ENCODE measurements at regions not wholly inside any gene's neighbourhood (a gene's known extent, or its start where the extent isn't known, plus 50 kb on each side); places are given as distances from the start of the nearest gene placed in this dataset.

- Histone ChIP-seq H3K9me3 (ENCODE audit: control insufficient read depth, insufficient read depth, low read depth, low read length) (no peaks in the 10 kb centered on the region), H3K4me1 (ENCODE audit: control insufficient read depth, insufficient read depth, low read length) (no peaks in the 10 kb centered on the region), H3K27ac (ENCODE audit: low read length) (no peak overlapping the region), H3K4me3 (ENCODE audit: low read depth in 2 of 2, low read length in 2 of 2) (no peak overlapping the region), H3K27me3 (ENCODE audit: control insufficient read depth, insufficient read depth, low read length) (no peaks in the 10 kb centered on the region), H3K36me3 (ENCODE audit: control insufficient read depth, insufficient read depth, low read length) (no peaks in the 10 kb centered on the region)
- ChIA-PET POLR2A (no interaction called here), CTCF (no interaction called here)
- no peak for ATAC-seq
- no peak for TF ChIP-seq POLR2AphosphoS5 (IDR thresholded peaks at IDR 0.05; ENCODE audit: low read depth, low read length)
- TF ChIP-seq, protein P1, sequence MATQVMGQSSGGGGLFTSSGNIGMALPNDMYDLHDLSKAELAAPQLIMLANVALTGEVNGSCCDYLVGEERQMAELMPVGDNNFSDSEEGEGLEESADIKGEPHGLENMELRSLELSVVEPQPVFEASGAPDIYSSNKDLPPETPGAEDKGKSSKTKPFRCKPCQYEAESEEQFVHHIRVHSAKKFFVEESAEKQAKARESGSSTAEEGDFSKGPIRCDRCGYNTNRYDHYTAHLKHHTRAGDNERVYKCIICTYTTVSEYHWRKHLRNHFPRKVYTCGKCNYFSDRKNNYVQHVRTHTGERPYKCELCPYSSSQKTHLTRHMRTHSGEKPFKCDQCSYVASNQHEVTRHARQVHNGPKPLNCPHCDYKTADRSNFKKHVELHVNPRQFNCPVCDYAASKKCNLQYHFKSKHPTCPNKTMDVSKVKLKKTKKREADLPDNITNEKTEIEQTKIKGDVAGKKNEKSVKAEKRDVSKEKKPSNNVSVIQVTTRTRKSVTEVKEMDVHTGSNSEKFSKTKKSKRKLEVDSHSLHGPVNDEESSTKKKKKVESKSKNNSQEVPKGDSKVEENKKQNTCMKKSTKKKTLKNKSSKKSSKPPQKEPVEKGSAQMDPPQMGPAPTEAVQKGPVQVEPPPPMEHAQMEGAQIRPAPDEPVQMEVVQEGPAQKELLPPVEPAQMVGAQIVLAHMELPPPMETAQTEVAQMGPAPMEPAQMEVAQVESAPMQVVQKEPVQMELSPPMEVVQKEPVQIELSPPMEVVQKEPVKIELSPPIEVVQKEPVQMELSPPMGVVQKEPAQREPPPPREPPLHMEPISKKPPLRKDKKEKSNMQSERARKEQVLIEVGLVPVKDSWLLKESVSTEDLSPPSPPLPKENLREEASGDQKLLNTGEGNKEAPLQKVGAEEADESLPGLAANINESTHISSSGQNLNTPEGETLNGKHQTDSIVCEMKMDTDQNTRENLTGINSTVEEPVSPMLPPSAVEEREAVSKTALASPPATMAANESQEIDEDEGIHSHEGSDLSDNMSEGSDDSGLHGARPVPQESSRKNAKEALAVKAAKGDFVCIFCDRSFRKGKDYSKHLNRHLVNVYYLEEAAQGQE (IDR thresholded peaks at IDR 0.05; ENCODE audit: insufficient read depth in 1 of 2, low read depth in 2 of 2, low read length in 1 of 2): no peak
- TF ChIP-seq, protein P2, sequence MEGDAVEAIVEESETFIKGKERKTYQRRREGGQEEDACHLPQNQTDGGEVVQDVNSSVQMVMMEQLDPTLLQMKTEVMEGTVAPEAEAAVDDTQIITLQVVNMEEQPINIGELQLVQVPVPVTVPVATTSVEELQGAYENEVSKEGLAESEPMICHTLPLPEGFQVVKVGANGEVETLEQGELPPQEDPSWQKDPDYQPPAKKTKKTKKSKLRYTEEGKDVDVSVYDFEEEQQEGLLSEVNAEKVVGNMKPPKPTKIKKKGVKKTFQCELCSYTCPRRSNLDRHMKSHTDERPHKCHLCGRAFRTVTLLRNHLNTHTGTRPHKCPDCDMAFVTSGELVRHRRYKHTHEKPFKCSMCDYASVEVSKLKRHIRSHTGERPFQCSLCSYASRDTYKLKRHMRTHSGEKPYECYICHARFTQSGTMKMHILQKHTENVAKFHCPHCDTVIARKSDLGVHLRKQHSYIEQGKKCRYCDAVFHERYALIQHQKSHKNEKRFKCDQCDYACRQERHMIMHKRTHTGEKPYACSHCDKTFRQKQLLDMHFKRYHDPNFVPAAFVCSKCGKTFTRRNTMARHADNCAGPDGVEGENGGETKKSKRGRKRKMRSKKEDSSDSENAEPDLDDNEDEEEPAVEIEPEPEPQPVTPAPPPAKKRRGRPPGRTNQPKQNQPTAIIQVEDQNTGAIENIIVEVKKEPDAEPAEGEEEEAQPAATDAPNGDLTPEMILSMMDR (IDR thresholded peaks at IDR 0.05): no peak
- no peak for TF ChIP-seq SIN3A (IDR thresholded peaks at IDR 0.05; ENCODE audit: borderline replicate concordance, insufficient read depth, low read depth, low read length)
- no peak for TF ChIP-seq TCF7L2 (IDR thresholded peaks at IDR 0.05; ENCODE audit: low read depth, low read length)
- intact Hi-C loops (cut with micrococcal nuclease; ENCODE audit: unreplicated experiment) (no loop called here), in situ Hi-C loops (cut with HindIII; ENCODE audit: low pct_unique_long_range_greater_than_20kb, low sequenced_read_pairs) (no loop called here)
- BruUV-seq (replicated peaks): no TSS peak
- DNase-seq (ENCODE audit: low read depth, low spot score): no peak
These were observed 564.0 kb upstream of the JARID2 start for GRCh38 chr6:14681699-14682487.

DNA sequence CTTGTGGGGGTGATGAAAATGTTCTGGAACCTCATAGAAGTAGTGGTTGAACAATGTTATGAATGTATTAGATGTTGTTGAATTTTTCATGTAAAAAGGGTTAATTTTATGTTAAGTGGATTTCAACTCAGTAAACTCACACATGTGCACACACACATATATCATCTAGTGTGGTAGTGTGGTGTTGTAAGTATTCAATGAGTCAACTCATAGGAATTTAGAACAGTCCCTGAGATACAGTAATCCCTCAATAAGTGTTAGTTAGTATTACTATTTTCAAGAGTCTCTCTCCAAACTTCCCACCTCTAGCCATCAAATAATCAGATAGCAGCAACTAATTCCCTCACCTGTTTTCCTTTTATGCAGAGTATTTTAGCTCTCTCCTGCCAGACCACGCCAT lies 563.1 kb upstream of the JARID2 start:
- H3K9me3 ChIP-seq (ENCODE audit: control insufficient read depth, insufficient read depth, low read depth, low read length): no peaks in the 10 kb centered on the region
- no peaks in the 10 kb centered on the region for H3K27me3 ChIP-seq (ENCODE audit: control insufficient read depth, insufficient read depth, low read length)
- no peaks in the 10 kb centered on the region for H3K4me1 ChIP-seq (ENCODE audit: control insufficient read depth, insufficient read depth, low read length)
- H3K36me3 ChIP-seq (ENCODE audit: control insufficient read depth, insufficient read depth, low read length): no peaks in the 10 kb centered on the region
- H3K27ac ChIP-seq (ENCODE audit: low read length): no peak overlapping the region
- TF ChIP-seq SIN3A (IDR thresholded peaks at IDR 0.05; ENCODE audit: borderline replicate concordance, insufficient read depth, low read depth, low read length) (no peak), POLR2AphosphoS5 (IDR thresholded peaks at IDR 0.05; ENCODE audit: low read depth, low read length) (no peak), TCF7L2 (IDR thresholded peaks at IDR 0.05; ENCODE audit: low read depth, low read length) (no peak)
- TF ChIP-seq, protein P1 (IDR thresholded peaks at IDR 0.05; ENCODE audit: insufficient read depth in 1 of 2, low read depth in 2 of 2, low read length in 1 of 2): no peak
- TF ChIP-seq, protein P2 (IDR thresholded peaks at IDR 0.05): no peak
- intact Hi-C loops (cut with micrococcal nuclease; ENCODE audit: unreplicated experiment): no loop called here
- in situ Hi-C loops (cut with HindIII; ENCODE audit: low pct_unique_long_range_greater_than_20kb, low sequenced_read_pairs): no loop called here
- ChIA-PET CTCF (no interaction called here), POLR2A (no interaction called here)
- H3K4me3 ChIP-seq (ENCODE audit: low read depth in 2 of 2, low read length in 2 of 2): no peak overlapping the region
- ATAC-seq: no peak
- no TSS peak for BruUV-seq (replicated peaks)
- DNase-seq (ENCODE audit: low read depth, low spot score): no peak
